Left lung (tissue), 4 donors: ENCODE measurements at regions not wholly inside any gene's neighbourhood (a gene's known extent, or its start where the extent isn't known, plus 50 kb on each side); places are given as distances from the start of the nearest gene placed in this dataset.

Experiments
- ATAC-seq: fragments of 200-7000 bp; cut with Tn5 transposase; one replicate; pipeline ENCODE4 v1.9.1; 2020; ENCODE audit warnings: moderate library complexity
- DNase-seq, 4 donors: peaks; one replicate each; pipeline ENCODE4 v3.0.0-alpha.2; 2013 to 2020
- H3K27ac ChIP-seq, 2 donors: fragments of 200-600 bp; sonication (generic) in 1 of 2; one replicate each; pipeline versions ENCODE4 v1.5.0 to v1.8.0; 2020 to 2021
- H3K27me3 ChIP-seq, 2 donors: fragments of 200-600 bp; sonication (generic) in 1 of 2; one replicate each; pipeline versions ENCODE4 v1.5.0 to v1.8.0; 2020 to 2021
- H3K36me3 ChIP-seq, 2 donors: fragments of 200-600 bp; sonication (generic) in 1 of 2; one replicate each; pipeline versions ENCODE4 v1.5.0 to v1.8.0; 2020 to 2021
- H3K4me1 ChIP-seq, 2 donors: fragments of 200-600 bp; one replicate each; pipeline ENCODE4 v1.8.0; 2021
- H3K4me3 ChIP-seq, 2 donors: fragments of 200-600 bp; sonication (generic) in 1 of 2; one replicate each; pipeline versions ENCODE4 v1.5.0 to v1.8.0; 2020 to 2021; ENCODE audit warnings: mild to moderate bottlenecking in 1 of 2
- H3K9me3 ChIP-seq, 2 donors: fragments of 200-600 bp; sonication (generic) in 1 of 2; one replicate each; pipeline versions ENCODE4 v1.5.0 to v1.8.0; 2020 to 2021
- intact Hi-C, 2 donors: fragments of 100-400 bp; cut with DNase I; formaldehyde crosslinking; loops; one replicate each; pipeline versions ENCODE4 v1.11.2 to v1.14.2; 2022
- TF ChIP-seq, protein P1 (sequence below), 2 donors: fragments of 200-600 bp; sonication (generic) in 1 of 2; IDR thresholded peaks; one replicate each; pipeline versions ENCODE4 v1.5.0 to v1.8.0; 2021; ENCODE audit warnings: antibody characterized with exemption in 2 of 2
- donor health status: DM: no; HTN: yes; CAD: no.
- donor health status: DM: no; HTN: no; CAD: no.

DNA sequence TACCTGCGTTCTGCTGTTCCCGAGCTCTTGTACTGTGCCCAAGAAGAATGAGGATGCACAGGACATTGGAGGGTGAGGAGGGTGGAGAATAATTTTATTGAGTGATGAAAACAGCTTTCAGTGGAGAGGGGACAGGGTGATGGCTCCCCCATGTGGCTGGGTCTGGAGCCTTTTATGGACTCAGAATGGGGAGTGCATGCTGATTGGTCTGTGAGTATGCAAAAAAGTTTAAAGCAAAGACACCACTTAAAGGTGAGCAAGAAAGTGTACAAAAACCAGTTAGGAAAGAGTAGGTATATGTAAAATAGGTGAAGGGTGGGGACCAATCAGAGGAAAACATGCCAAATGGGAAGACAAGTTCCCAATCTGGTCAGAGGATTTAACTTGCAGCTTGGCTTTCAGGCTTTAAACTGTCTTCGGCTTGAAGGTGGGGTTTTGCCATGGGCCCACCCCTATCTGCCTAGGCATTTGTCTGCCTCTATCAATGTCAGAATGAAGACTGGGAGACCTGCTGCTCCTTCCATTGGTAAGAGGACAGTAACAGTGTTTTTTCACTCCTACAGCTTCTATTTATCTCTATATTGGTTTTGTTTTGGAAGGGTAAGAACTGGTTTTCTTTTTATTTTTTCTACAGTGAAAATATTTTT, 118.0 kb upstream of the RAI14 start:
- Histone ChIP-seq H3K27ac (no peak overlapping the region), H3K9me3 (no peaks in the 10 kb centered on the region)
- intact Hi-C loops = no loop called here

DNA sequence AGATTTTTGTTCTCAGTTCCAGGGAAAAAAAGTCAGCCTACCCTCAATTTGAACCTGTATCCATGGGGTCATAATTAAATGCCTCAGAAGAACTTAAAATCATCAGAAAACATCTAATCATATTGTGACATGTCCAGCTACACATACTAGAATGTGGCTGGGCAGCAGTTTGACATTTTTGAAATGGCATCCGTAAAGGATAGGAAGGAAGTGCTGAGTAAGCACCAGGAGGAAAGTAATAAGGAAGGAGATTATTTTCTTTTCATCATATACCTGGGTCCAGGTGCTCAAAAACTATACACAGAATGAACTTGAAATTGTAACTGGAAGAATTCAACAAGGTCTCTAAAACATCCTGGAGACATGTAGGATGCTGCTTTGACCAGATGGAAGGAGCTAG, 116.9 kb upstream of the RAI14 start:
- no peaks in the 10 kb centered on the region for H3K27me3 ChIP-seq
- no peak overlapping the region for H3K27ac ChIP-seq
- no peak overlapping the region for H3K4me3 ChIP-seq
- peaks cover 0 to 8% of the 10 kb centered on the region in 2 donors for H3K9me3 ChIP-seq
- no peaks in the 10 kb centered on the region for H3K36me3 ChIP-seq
- DNase-seq (no peak), ATAC-seq (no peak)
- intact Hi-C loops = no loop called here
- TF ChIP-seq, protein P1, sequence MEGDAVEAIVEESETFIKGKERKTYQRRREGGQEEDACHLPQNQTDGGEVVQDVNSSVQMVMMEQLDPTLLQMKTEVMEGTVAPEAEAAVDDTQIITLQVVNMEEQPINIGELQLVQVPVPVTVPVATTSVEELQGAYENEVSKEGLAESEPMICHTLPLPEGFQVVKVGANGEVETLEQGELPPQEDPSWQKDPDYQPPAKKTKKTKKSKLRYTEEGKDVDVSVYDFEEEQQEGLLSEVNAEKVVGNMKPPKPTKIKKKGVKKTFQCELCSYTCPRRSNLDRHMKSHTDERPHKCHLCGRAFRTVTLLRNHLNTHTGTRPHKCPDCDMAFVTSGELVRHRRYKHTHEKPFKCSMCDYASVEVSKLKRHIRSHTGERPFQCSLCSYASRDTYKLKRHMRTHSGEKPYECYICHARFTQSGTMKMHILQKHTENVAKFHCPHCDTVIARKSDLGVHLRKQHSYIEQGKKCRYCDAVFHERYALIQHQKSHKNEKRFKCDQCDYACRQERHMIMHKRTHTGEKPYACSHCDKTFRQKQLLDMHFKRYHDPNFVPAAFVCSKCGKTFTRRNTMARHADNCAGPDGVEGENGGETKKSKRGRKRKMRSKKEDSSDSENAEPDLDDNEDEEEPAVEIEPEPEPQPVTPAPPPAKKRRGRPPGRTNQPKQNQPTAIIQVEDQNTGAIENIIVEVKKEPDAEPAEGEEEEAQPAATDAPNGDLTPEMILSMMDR (IDR thresholded peaks at IDR 0.05) = no peak
- peaks cover 0 to 4% of the 10 kb centered on the region in 2 donors for H3K4me1 ChIP-seq

More for the DNA sequence above, 118.0 kb upstream of the RAI14 start:
- TF ChIP-seq, protein P1 (IDR thresholded peaks at IDR 0.05) = peak in 1 of 2 donors; percentile 27
- ATAC-seq (peak; percentile 41), DNase-seq (no peak)
- no peaks in the 10 kb centered on the region for H3K27me3 ChIP-seq
- no peak overlapping the region for H3K4me3 ChIP-seq
- peaks cover 0 to 11% of the 10 kb centered on the region in 2 donors for H3K4me1 ChIP-seq
- no peaks in the 10 kb centered on the region for H3K36me3 ChIP-seq

DNA sequence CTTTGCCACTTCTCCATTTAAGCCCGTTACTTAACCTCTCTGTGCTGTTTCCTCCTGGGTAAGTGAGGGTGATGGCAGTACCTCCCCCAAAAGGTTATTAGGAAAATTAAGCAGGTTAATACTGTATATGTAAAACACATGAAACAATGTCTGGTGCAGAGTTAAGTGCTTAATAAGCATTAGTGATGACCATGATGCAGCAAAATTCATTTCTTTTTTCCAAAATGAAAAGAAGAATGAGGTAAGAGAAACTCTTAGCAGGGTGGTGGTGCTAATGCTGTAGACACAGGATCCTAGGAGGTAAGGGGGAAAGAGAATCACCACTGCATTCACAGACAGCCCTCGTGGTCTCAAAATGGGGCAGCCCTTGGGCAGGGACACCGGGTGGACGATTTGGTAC, 115.1 kb upstream of the RAI14 start:
- Histone ChIP-seq H3K27me3 (no peaks in the 10 kb centered on the region), H3K4me1 (no peaks in the 10 kb centered on the region), H3K4me3 (no peak overlapping the region), H3K36me3 (no peaks in the 10 kb centered on the region), H3K27ac (no peak overlapping the region), H3K9me3 (peaks cover 0 to 26% of the 10 kb centered on the region in 2 donors)
- DNase-seq (no peak), ATAC-seq (no peak)
- TF ChIP-seq, protein P1 (IDR thresholded peaks at IDR 0.05) = no peak
- intact Hi-C loops = no loop called here

DNA sequence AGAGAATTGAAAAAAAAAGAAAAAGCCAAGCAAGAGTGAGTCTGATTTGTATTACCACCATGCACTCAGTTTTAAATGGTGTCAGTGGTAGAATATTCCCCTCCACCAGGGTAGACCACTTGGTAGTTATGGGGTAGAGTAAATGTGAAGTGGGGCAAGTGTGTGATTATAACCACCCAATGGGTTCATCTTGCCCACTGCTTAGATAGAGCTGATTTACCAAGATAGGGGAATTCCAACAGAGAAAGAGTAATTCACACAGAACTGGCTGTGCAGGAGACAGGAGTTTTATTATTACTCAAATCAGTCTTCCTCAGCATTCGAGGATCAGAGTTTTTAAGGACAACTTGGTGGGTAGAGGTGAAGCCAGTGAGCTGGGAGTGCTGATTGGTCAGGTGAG, 113.3 kb upstream of the RAI14 start:
- peaks cover 0 to 40% of the 10 kb centered on the region in 2 donors for H3K9me3 ChIP-seq
- DNase-seq (no peak), ATAC-seq (no peak)
- no peaks in the 10 kb centered on the region for H3K36me3 ChIP-seq
- TF ChIP-seq, protein P1 (IDR thresholded peaks at IDR 0.05) = no peak
- no peak overlapping the region for H3K4me3 ChIP-seq
- no peak overlapping the region for H3K27ac ChIP-seq
- H3K27me3 ChIP-seq = no peaks in the 10 kb centered on the region
- H3K4me1 ChIP-seq = no peaks in the 10 kb centered on the region
- intact Hi-C loops = no loop called here

DNA sequence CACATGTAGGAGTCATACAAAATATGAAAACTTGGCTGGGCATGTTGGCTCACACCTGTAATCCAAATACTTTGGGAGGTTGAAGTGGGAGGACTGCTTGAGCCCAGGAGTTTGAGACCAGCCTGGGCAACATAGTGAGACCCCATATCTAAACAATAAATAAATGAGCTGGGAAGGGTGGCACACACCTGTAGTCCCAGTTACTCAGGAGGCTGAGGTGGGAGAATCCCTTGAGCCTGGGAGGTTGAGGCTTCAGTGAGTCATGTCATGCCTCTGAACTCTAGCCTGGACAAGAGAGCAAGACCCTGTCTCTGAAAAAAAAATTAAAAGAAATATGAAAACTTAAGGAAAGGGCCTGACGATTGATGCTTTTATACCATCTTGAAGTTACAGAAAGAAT, 112.4 kb upstream of the RAI14 start:
- Histone ChIP-seq H3K9me3 (peaks cover 0 to 40% of the 10 kb centered on the region in 2 donors), H3K27ac (no peak overlapping the region), H3K27me3 (no peaks in the 10 kb centered on the region), H3K36me3 (no peaks in the 10 kb centered on the region), H3K4me1 (no peaks in the 10 kb centered on the region), H3K4me3 (no peak overlapping the region)
- DNase-seq (no peak), ATAC-seq (no peak)
- intact Hi-C loops = no loop called here
- TF ChIP-seq, protein P1 (IDR thresholded peaks at IDR 0.05) = no peak
